ENCODE measurements at regions not wholly inside any gene's neighbourhood (a gene's known extent, or its start where the extent isn't known, plus 50 kb on each side); places are given as distances from the start of the nearest gene placed in this dataset.

- H3K36me3 ChIP-seq (ENCODE audit: insufficient read depth, low read length) = peaks cover 54% of the 10 kb centered on the region
- H3K9me3 ChIP-seq (ENCODE audit: control insufficient read depth in 1 of 2, insufficient read depth in 1 of 2, low read length in 2 of 2) = peaks cover 0 to 7% of the 10 kb centered on the region in 2 experiments
- H3K27me3 ChIP-seq (ENCODE audit: control insufficient read depth in 1 of 2, insufficient read depth in 2 of 2, low read length in 2 of 2) = no peaks in the 10 kb centered on the region
- Mint-ChIP-seq H3K4me3 (no peak overlapping the region), H3K9me3 (peaks cover 4% of the 10 kb centered on the region), H3K27me3 (no peaks in the 10 kb centered on the region), H3K4me1 (ENCODE audit: low read depth) (peaks cover 43% of the 10 kb centered on the region), H3K36me3 (ENCODE audit: low read depth) (peaks cover 88% of the 10 kb centered on the region), H3K27ac (peak overlapping the region; percentile 73)
- CTCF ChIA-PET = interaction anchor here (1.3 kb wide), 1 partner anchor 9 kb away, joined by 3 read pairs; no protein-coding TSS in a partner anchor
- POLR2A ChIA-PET = interaction anchor here (2.2 kb wide), 1 partner anchor 10 kb away, joined by 8 read pairs; no protein-coding TSS in a partner anchor
- no peak overlapping the region for H3K27ac ChIP-seq (ENCODE audit: low read depth in 1 of 2, low read length in 2 of 2)
- H3K4me3 ChIP-seq (ENCODE audit: low read length) = no peak overlapping the region
- peaks cover 13% of the 10 kb centered on the region for H3K4me1 ChIP-seq (ENCODE audit: insufficient read depth, low read length)
- ATAC-seq (ENCODE audit: poor library complexity) (no peak), DNase-seq (no peak)
- TF ChIP-seq, protein P1, sequence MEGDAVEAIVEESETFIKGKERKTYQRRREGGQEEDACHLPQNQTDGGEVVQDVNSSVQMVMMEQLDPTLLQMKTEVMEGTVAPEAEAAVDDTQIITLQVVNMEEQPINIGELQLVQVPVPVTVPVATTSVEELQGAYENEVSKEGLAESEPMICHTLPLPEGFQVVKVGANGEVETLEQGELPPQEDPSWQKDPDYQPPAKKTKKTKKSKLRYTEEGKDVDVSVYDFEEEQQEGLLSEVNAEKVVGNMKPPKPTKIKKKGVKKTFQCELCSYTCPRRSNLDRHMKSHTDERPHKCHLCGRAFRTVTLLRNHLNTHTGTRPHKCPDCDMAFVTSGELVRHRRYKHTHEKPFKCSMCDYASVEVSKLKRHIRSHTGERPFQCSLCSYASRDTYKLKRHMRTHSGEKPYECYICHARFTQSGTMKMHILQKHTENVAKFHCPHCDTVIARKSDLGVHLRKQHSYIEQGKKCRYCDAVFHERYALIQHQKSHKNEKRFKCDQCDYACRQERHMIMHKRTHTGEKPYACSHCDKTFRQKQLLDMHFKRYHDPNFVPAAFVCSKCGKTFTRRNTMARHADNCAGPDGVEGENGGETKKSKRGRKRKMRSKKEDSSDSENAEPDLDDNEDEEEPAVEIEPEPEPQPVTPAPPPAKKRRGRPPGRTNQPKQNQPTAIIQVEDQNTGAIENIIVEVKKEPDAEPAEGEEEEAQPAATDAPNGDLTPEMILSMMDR (IDR thresholded peaks at IDR 0.05) = no peak
- intact Hi-C loops (cut with DNase I, micrococcal nuclease) = no loop called here
These were observed 357.1 kb downstream of the KLF12 start for GRCh38 chr13:73777134-73777533.

- no peak overlapping the region for H3K4me3 ChIP-seq (ENCODE audit: low read length)
- DNase-seq = no peak
- ATAC-seq (ENCODE audit: poor library complexity) = no peak
- intact Hi-C loops (cut with DNase I, micrococcal nuclease) = no loop called here
- H3K27ac ChIP-seq (ENCODE audit: low read depth in 1 of 2, low read length in 2 of 2) = no peak overlapping the region
- POLR2A ChIA-PET = interaction anchor here (1.2 to 2.2 kb wide), 2 partner anchors 9 to 10 kb away, joined by 6 to 8 read pairs; no protein-coding TSS in a partner anchor
- H3K27me3 ChIP-seq (ENCODE audit: control insufficient read depth in 1 of 2, insufficient read depth in 2 of 2, low read length in 2 of 2) = no peaks in the 10 kb centered on the region
- Mint-ChIP-seq H3K27me3 (no peaks in the 10 kb centered on the region), H3K4me1 (ENCODE audit: low read depth) (peaks cover 48% of the 10 kb centered on the region), H3K9me3 (peaks cover 7% of the 10 kb centered on the region), H3K4me3 (no peak overlapping the region), H3K27ac (peak overlapping the region; percentile 73), H3K36me3 (ENCODE audit: low read depth) (peaks cover 91% of the 10 kb centered on the region)
- H3K4me1 ChIP-seq (ENCODE audit: insufficient read depth, low read length) = peaks cover 13% of the 10 kb centered on the region
- TF ChIP-seq, protein P1 (IDR thresholded peaks at IDR 0.05) = no peak
- peaks cover 56% of the 10 kb centered on the region for H3K36me3 ChIP-seq (ENCODE audit: insufficient read depth, low read length)
- CTCF ChIA-PET = interaction anchor here (0.9 to 1.0 kb wide), 2 partner anchors 9 to 34 kb away, joined by 3 to 4 read pairs; no protein-coding TSS in a partner anchor
- H3K9me3 ChIP-seq (ENCODE audit: control insufficient read depth in 1 of 2, insufficient read depth in 1 of 2, low read length in 2 of 2) = peaks cover 0 to 7% of the 10 kb centered on the region in 2 experiments
These were observed 357.9 kb downstream of the KLF12 start for GRCh38 chr13:73776151-73776785.

DNA sequence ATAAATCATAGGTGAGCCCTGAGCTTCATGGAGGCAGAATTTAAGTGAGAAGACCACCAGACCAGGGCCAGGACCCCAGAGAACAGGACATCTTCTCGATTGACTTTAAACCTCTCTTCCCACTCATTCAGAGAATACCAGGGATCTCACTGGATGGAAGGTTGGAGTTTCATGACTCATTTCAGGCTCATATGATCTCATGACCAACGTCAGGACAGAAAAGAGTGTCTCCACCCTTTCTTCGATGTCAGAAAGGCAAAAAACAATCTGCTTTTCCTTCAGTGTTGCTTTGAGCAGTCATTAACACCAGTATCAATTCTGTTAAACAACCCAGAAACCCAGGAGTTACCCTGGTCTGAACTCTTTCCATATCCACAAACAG lies 361.0 kb downstream of the KLF12 start:
- peaks cover 71% of the 10 kb centered on the region for H3K36me3 Mint-ChIP-seq (ENCODE audit: low read depth)

More for the DNA sequence above, 361.0 kb downstream of the KLF12 start:
- POLR2A ChIA-PET = interaction anchor here (1.3 kb wide), 1 partner anchor 8 kb away, joined by 3 read pairs; no protein-coding TSS in a partner anchor
- ATAC-seq (ENCODE audit: poor library complexity) (peak; percentile 32), DNase-seq (no peak)
- TF ChIP-seq, protein P1 (IDR thresholded peaks at IDR 0.05) = no peak
- peaks cover 0 to under 1% of the 10 kb centered on the region in 2 experiments for H3K9me3 ChIP-seq (ENCODE audit: control insufficient read depth in 1 of 2, insufficient read depth in 1 of 2, low read length in 2 of 2)
- H3K4me3 ChIP-seq (ENCODE audit: low read length) = no peak overlapping the region
- no peak overlapping the region for H3K27ac ChIP-seq (ENCODE audit: low read depth in 1 of 2, low read length in 2 of 2)
- intact Hi-C loops (cut with DNase I, micrococcal nuclease) = no loop called here
- Mint-ChIP-seq H3K4me3 (no peak overlapping the region), H3K27me3 (no peaks in the 10 kb centered on the region), H3K27ac (peak overlapping the region; percentile 70), H3K4me1 (ENCODE audit: low read depth) (peaks cover 58% of the 10 kb centered on the region), H3K9me3 (peaks cover 9% of the 10 kb centered on the region)
- CTCF ChIA-PET = interaction anchor here (0.7 kb wide), 1 partner anchor 312 kb away, joined by 3 read pairs; no protein-coding TSS in a partner anchor
- peaks cover 17% of the 10 kb centered on the region for H3K4me1 ChIP-seq (ENCODE audit: insufficient read depth, low read length)
- H3K36me3 ChIP-seq (ENCODE audit: insufficient read depth, low read length) = peaks cover 38% of the 10 kb centered on the region
- no peaks in the 10 kb centered on the region for H3K27me3 ChIP-seq (ENCODE audit: control insufficient read depth in 1 of 2, insufficient read depth in 2 of 2, low read length in 2 of 2)
